GM19452 (cell line): ENCODE measurements at regions not wholly inside any gene's neighbourhood (a gene's known extent, or its start where the extent isn't known, plus 50 kb on each side); places are given as distances from the start of the nearest gene placed in this dataset.
"Not testable (repeated sequence)": the region's sequence is repeated elsewhere in the genome, so short reads cannot be mapped to it uniquely, and the experiment has no call there.

Experiments
- ATAC-seq: cut with Tn5 transposase; IDR thresholded peaks from one replicate; pipeline ENCODE4 v1.9.1; 2021; ENCODE audit not compliant: unreplicated experiment

GRCh38 chr9:740221-740620 is 101.3 kb upstream of the DMRT1 start:
- ATAC-seq: no peak

GRCh38 chr9:742104-742503 is 99.4 kb upstream of the DMRT1 start:
- no peak for ATAC-seq

- no peak for ATAC-seq
Measured at GRCh38 chr9:742914-743589, 98.4 kb upstream of the DMRT1 start.

GRCh38 chr9:744046-744712 is 97.3 kb upstream of the DMRT1 start:
- ATAC-seq: no peak

- no peak for ATAC-seq
Measured at GRCh38 chr9:744790-745484, 96.6 kb upstream of the DMRT1 start.

GRCh38 chr9:745761-746380 is 95.6 kb upstream of the DMRT1 start:
- no peak for ATAC-seq

- ATAC-seq: no peak
Measured at GRCh38 chr9:746661-747434, 94.6 kb upstream of the DMRT1 start.

- ATAC-seq: no peak
Measured at GRCh38 chr9:747567-747966, 93.9 kb upstream of the DMRT1 start.

- ATAC-seq: no peak
Measured at GRCh38 chr9:748861-749497, 92.5 kb upstream of the DMRT1 start.

GRCh38 chr9:749716-750115 is 91.8 kb upstream of the DMRT1 start:
- ATAC-seq: no peak

GRCh38 chr9:750249-750967 is 91.1 kb upstream of the DMRT1 start:
- no peak for ATAC-seq

GRCh38 chr9:751137-752051 is 90.1 kb upstream of the DMRT1 start:
- ATAC-seq: no peak

- ATAC-seq: no peak
Measured at GRCh38 chr9:752201-752600, 89.3 kb upstream of the DMRT1 start.

- ATAC-seq: no peak
Measured at GRCh38 chr9:752681-753200, 88.8 kb upstream of the DMRT1 start.

GRCh38 chr9:753734-754133 is 87.8 kb upstream of the DMRT1 start:
- ATAC-seq: not testable (repeated sequence)

- ATAC-seq: no peak
Measured at GRCh38 chr9:754150-754931, 87.2 kb upstream of the DMRT1 start.

GRCh38 chr9:755454-756381 is 85.8 kb upstream of the DMRT1 start:
- no peak for ATAC-seq
